ENCODE measurements at regions not wholly inside any gene's neighbourhood (a gene's known extent, or its start where the extent isn't known, plus 50 kb on each side); places are given as distances from the start of the nearest gene placed in this dataset.

DNA sequence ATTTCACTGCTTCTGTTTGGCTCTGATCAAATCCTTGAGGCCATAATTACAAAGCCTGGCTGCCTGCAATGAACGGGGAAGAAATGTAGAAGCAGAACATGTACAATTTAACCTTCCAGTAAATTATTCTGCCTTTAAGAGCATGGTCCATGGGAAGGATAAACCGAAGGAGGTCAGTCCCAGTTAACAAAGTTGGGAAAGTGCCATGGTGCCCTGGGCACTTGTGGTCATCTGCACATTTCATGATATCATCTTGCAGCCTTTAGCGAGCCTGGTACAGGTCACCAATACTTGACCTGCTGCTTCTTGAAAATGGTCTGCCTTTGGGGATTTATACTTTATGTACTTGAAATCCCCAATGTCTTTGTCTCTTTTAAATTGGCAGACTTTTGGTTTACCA lies 175.9 kb upstream of the KITLG start:
- TF ChIP-seq, protein P1, sequence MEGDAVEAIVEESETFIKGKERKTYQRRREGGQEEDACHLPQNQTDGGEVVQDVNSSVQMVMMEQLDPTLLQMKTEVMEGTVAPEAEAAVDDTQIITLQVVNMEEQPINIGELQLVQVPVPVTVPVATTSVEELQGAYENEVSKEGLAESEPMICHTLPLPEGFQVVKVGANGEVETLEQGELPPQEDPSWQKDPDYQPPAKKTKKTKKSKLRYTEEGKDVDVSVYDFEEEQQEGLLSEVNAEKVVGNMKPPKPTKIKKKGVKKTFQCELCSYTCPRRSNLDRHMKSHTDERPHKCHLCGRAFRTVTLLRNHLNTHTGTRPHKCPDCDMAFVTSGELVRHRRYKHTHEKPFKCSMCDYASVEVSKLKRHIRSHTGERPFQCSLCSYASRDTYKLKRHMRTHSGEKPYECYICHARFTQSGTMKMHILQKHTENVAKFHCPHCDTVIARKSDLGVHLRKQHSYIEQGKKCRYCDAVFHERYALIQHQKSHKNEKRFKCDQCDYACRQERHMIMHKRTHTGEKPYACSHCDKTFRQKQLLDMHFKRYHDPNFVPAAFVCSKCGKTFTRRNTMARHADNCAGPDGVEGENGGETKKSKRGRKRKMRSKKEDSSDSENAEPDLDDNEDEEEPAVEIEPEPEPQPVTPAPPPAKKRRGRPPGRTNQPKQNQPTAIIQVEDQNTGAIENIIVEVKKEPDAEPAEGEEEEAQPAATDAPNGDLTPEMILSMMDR (conservative IDR thresholded peaks at IDR 0.05 in 1 of 2, IDR thresholded peaks at IDR 0.05 in 1 of 2; ENCODE audit: extremely low read depth in 1 of 2, insufficient read depth in 1 of 2, low read depth in 1 of 2, low read length in 2 of 2) = no peak
- no peak for TF ChIP-seq EZH2 (IDR thresholded peaks at IDR 0.05; ENCODE audit: borderline replicate concordance, low read length)

All from mammary epithelial cell (primary cell).